HEK293 (cell line): ENCODE measurements at regions not wholly inside any gene's neighbourhood (a gene's known extent, or its start where the extent isn't known, plus 50 kb on each side); places are given as distances from the start of the nearest gene placed in this dataset.

Source experiments
- EGR2 ChIP-seq: fragments of 450-650 bp; formaldehyde crosslinking; IDR thresholded peaks from 2 replicates; pipeline ENCODE4 v1.5.1; 2016; ENCODE audit warnings: low read depth, missing biosample characterization, missing genetic modification characterization
- MYNN ChIP-seq: fragments of 450-650 bp; formaldehyde crosslinking; IDR thresholded peaks from 2 replicates; pipeline ENCODE4 v1.5.1; 2016; ENCODE audit warnings: missing biosample characterization, missing genetic modification characterization, borderline replicate concordance
- REST ChIP-seq: fragments of 450-650 bp; formaldehyde crosslinking; IDR thresholded peaks from 2 replicates; pipeline ENCODE4 v1.5.1; 2016; ENCODE audit warnings: missing biosample characterization, missing genetic modification characterization
- ZBTB7A ChIP-seq: fragments of 450-650 bp; formaldehyde crosslinking; IDR thresholded peaks from 2 replicates; pipeline ENCODE4 v1.5.1; 2016; ENCODE audit warnings: low read depth, missing biosample characterization, missing genetic modification characterization
- ZNF169 ChIP-seq: fragments of 450-650 bp; formaldehyde crosslinking; IDR thresholded peaks from 2 replicates; pipeline ENCODE4 v1.5.1; 2016; ENCODE audit warnings: missing biosample characterization, missing genetic modification characterization
- ZNF280D ChIP-seq: fragments of 450-650 bp; formaldehyde crosslinking; IDR thresholded peaks from 2 replicates; pipeline ENCODE4 v1.5.1; 2016; ENCODE audit warnings: missing biosample characterization, missing genetic modification characterization
- ZNF302 ChIP-seq: fragments of 450-650 bp; formaldehyde crosslinking; IDR thresholded peaks from 2 replicates; pipeline ENCODE4 v1.5.1; 2016; ENCODE audit warnings: missing biosample characterization, missing genetic modification characterization, low read depth
- ZNF404 ChIP-seq: fragments of 450-650 bp; formaldehyde crosslinking; IDR thresholded peaks from 2 replicates; pipeline ENCODE4 v1.5.1; 2017; ENCODE audit warnings: missing biosample characterization, missing genetic modification characterization
- ZNF558 ChIP-seq: fragments of 450-650 bp; formaldehyde crosslinking; IDR thresholded peaks from 2 replicates; pipeline ENCODE4 v1.5.1; 2016; ENCODE audit warnings: missing biosample characterization, missing genetic modification characterization
- ZNF747 ChIP-seq: fragments of 450-650 bp; formaldehyde crosslinking; IDR thresholded peaks from 2 replicates; pipeline ENCODE4 v1.5.1; 2016; ENCODE audit warnings: missing biosample characterization, missing genetic modification characterization
- ZNF785 ChIP-seq: fragments of 450-650 bp; formaldehyde crosslinking; IDR thresholded peaks from 2 replicates; pipeline ENCODE4 v1.5.1; 2016; ENCODE audit warnings: missing biosample characterization, missing genetic modification characterization
- ZSCAN5A ChIP-seq: fragments of 450-650 bp; formaldehyde crosslinking; IDR thresholded peaks from 2 replicates; pipeline ENCODE4 v1.5.1; 2016; ENCODE audit warnings: missing biosample characterization, missing genetic modification characterization
- TF ChIP-seq, protein P1 (sequence below): fragments of 450-650 bp; formaldehyde crosslinking; IDR thresholded peaks from 2 replicates; pipeline ENCODE4 v1.5.1; 2016; ENCODE audit warnings: missing biosample characterization, missing genetic modification characterization

GRCh38 chr5:156124708-156125107 lies 202.3 kb upstream of the SGCD start:
- TF ChIP-seq, protein P1, sequence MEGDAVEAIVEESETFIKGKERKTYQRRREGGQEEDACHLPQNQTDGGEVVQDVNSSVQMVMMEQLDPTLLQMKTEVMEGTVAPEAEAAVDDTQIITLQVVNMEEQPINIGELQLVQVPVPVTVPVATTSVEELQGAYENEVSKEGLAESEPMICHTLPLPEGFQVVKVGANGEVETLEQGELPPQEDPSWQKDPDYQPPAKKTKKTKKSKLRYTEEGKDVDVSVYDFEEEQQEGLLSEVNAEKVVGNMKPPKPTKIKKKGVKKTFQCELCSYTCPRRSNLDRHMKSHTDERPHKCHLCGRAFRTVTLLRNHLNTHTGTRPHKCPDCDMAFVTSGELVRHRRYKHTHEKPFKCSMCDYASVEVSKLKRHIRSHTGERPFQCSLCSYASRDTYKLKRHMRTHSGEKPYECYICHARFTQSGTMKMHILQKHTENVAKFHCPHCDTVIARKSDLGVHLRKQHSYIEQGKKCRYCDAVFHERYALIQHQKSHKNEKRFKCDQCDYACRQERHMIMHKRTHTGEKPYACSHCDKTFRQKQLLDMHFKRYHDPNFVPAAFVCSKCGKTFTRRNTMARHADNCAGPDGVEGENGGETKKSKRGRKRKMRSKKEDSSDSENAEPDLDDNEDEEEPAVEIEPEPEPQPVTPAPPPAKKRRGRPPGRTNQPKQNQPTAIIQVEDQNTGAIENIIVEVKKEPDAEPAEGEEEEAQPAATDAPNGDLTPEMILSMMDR = no peak
- TF ChIP-seq ZNF169 (no peak), ZSCAN5A (tag by site-specific recombination) (no peak), ZNF785 (tag by site-specific recombination) (no peak), ZNF558 (tag by site-specific recombination) (no peak), ZBTB7A (tag by site-specific recombination) (no peak), ZNF302 (tag by site-specific recombination) (no peak), EGR2 (tag by site-specific recombination) (no peak), ZNF404 (tag by site-specific recombination) (no peak), REST (tag by site-specific recombination) (no peak), MYNN (tag by site-specific recombination) (no peak), ZNF747 (tag by site-specific recombination) (no peak), ZNF280D (tag by site-specific recombination) (no peak)
